ENCODE measurements at regions not wholly inside any gene's neighbourhood (a gene's known extent, or its start where the extent isn't known, plus 50 kb on each side); places are given as distances from the start of the nearest gene placed in this dataset.
A peak's percentile ranks its signal among the peaks of the same experiment; 100 is the strongest.

DNA sequence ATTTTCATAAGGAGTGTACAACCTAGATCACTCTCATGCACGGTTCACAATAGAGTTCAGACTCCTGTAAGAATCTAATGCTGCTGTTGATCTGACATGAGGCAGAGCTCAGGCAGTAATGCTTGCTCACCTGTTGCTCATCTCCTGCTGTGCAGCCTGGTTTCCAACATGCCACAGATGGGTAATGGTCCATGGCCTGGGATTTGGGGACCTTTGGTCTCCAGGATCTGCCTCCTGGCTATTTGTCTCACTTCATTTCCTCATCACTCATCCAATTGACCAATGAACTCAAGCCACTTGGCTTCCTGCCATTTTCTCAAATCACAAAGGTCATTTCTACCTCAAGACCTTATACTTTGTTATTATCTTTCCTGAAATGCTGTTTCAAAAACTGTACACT is 786.1 kb downstream of the ANKRD7 start:
- DNase-seq (ENCODE audit: low spot score), result no peak
- Histone ChIP-seq H3K9me3 (ENCODE audit: control insufficient read depth in 4 of 4, low read length in 3 of 4) (no peaks in the 10 kb centered on the region), H3K27ac (ENCODE audit: low read depth in 1 of 2, low read length in 2 of 2) (no peak overlapping the region), H3K9ac (ENCODE audit: low read depth in 1 of 2, low read length in 2 of 2) (no peak overlapping the region), H3K36me3 (ENCODE audit: control insufficient read depth in 4 of 4, insufficient read depth in 3 of 4, low read depth in 1 of 4, low read length in 3 of 4) (no peaks in the 10 kb centered on the region), H3K4me3 (ENCODE audit: low read depth in 1 of 3, low read length in 3 of 3) (no peak overlapping the region), H3K27me3 (ENCODE audit: control insufficient read depth in 4 of 4, insufficient read depth in 4 of 4, low read length in 3 of 4) (no peaks in the 10 kb centered on the region), H3K4me1 (ENCODE audit: control insufficient read depth in 4 of 4, insufficient read depth in 4 of 4, low read length in 3 of 4) (no peaks in the 10 kb centered on the region)
- 92% methylated on average over 1 of the region's 1 CpG for WGBS
- TF ChIP-seq HNF4A (conservative IDR thresholded peaks at IDR 0.05), result peak in 1 of 2 donors; percentile 52
- no peak for TF ChIP-seq FOXA1 (IDR thresholded peaks at IDR 0.05)

DNA sequence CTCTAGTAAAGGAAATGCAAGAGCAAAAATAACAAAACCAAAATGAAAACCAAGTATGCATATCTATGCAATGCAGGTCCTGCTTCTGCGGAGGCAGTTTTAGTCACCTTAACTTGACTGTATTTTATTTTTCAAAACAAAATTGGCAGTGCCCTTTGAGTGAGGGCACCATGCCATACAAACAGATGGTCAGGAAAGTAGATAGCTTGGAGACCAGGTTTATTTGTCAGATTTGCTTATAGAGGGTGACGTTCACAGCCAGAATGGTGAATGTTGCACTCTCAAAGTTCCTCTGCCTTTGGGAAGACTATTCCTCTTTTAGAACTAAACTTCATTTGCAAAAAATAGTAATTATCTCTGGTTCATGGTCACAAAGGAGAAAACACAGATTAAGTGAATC is 801.9 kb downstream of the ANKRD7 start:
- Histone ChIP-seq H3K27me3 (ENCODE audit: control insufficient read depth in 4 of 4, insufficient read depth in 4 of 4, low read length in 3 of 4) (no peaks in the 10 kb centered on the region), H3K36me3 (ENCODE audit: control insufficient read depth in 4 of 4, insufficient read depth in 3 of 4, low read depth in 1 of 4, low read length in 3 of 4) (no peaks in the 10 kb centered on the region), H3K4me3 (ENCODE audit: low read depth in 1 of 3, low read length in 3 of 3) (no peak overlapping the region), H3K4me1 (ENCODE audit: control insufficient read depth in 4 of 4, insufficient read depth in 4 of 4, low read length in 3 of 4) (no peaks in the 10 kb centered on the region), H3K9me3 (ENCODE audit: control insufficient read depth in 4 of 4, low read length in 3 of 4) (no peaks in the 10 kb centered on the region), H3K27ac (ENCODE audit: low read depth in 1 of 2, low read length in 2 of 2) (no peak overlapping the region), H3K9ac (ENCODE audit: low read depth in 1 of 2, low read length in 2 of 2) (no peak overlapping the region)
- WGBS, result 87% methylated on average over 2 of the region's 2 CpGs
- no peak for DNase-seq (ENCODE audit: low spot score)
- no peak for TF ChIP-seq SP1 (IDR thresholded peaks at IDR 0.05)
- TF ChIP-seq, protein P1, sequence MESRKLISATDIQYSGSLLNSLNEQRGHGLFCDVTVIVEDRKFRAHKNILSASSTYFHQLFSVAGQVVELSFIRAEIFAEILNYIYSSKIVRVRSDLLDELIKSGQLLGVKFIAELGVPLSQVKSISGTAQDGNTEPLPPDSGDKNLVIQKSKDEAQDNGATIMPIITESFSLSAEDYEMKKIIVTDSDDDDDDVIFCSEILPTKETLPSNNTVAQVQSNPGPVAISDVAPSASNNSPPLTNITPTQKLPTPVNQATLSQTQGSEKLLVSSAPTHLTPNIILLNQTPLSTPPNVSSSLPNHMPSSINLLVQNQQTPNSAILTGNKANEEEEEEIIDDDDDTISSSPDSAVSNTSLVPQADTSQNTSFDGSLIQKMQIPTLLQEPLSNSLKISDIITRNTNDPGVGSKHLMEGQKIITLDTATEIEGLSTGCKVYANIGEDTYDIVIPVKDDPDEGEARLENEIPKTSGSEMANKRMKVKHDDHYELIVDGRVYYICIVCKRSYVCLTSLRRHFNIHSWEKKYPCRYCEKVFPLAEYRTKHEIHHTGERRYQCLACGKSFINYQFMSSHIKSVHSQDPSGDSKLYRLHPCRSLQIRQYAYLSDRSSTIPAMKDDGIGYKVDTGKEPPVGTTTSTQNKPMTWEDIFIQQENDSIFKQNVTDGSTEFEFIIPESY (IDR thresholded peaks at IDR 0.05), result no peak
- no peak for TF ChIP-seq RAD21 (IDR thresholded peaks at IDR 0.05)
- no peak for TF ChIP-seq EGR1 (IDR thresholded peaks at IDR 0.05; ENCODE audit: low read depth in 2 of 2)
- no peak for TF ChIP-seq NR2F2 (IDR thresholded peaks at IDR 0.05)
- TF ChIP-seq, protein P2, sequence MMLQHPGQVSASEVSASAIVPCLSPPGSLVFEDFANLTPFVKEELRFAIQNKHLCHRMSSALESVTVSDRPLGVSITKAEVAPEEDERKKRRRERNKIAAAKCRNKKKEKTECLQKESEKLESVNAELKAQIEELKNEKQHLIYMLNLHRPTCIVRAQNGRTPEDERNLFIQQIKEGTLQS (IDR thresholded peaks at IDR 0.05), result no peak
- no peak for TF ChIP-seq RXRA (IDR thresholded peaks at IDR 0.05)
- no peak for TF ChIP-seq HNF4G (IDR thresholded peaks at IDR 0.05)
- TF ChIP-seq, protein P3, sequence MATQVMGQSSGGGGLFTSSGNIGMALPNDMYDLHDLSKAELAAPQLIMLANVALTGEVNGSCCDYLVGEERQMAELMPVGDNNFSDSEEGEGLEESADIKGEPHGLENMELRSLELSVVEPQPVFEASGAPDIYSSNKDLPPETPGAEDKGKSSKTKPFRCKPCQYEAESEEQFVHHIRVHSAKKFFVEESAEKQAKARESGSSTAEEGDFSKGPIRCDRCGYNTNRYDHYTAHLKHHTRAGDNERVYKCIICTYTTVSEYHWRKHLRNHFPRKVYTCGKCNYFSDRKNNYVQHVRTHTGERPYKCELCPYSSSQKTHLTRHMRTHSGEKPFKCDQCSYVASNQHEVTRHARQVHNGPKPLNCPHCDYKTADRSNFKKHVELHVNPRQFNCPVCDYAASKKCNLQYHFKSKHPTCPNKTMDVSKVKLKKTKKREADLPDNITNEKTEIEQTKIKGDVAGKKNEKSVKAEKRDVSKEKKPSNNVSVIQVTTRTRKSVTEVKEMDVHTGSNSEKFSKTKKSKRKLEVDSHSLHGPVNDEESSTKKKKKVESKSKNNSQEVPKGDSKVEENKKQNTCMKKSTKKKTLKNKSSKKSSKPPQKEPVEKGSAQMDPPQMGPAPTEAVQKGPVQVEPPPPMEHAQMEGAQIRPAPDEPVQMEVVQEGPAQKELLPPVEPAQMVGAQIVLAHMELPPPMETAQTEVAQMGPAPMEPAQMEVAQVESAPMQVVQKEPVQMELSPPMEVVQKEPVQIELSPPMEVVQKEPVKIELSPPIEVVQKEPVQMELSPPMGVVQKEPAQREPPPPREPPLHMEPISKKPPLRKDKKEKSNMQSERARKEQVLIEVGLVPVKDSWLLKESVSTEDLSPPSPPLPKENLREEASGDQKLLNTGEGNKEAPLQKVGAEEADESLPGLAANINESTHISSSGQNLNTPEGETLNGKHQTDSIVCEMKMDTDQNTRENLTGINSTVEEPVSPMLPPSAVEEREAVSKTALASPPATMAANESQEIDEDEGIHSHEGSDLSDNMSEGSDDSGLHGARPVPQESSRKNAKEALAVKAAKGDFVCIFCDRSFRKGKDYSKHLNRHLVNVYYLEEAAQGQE (IDR thresholded peaks at IDR 0.05), result no peak
- TF ChIP-seq, protein P4, sequence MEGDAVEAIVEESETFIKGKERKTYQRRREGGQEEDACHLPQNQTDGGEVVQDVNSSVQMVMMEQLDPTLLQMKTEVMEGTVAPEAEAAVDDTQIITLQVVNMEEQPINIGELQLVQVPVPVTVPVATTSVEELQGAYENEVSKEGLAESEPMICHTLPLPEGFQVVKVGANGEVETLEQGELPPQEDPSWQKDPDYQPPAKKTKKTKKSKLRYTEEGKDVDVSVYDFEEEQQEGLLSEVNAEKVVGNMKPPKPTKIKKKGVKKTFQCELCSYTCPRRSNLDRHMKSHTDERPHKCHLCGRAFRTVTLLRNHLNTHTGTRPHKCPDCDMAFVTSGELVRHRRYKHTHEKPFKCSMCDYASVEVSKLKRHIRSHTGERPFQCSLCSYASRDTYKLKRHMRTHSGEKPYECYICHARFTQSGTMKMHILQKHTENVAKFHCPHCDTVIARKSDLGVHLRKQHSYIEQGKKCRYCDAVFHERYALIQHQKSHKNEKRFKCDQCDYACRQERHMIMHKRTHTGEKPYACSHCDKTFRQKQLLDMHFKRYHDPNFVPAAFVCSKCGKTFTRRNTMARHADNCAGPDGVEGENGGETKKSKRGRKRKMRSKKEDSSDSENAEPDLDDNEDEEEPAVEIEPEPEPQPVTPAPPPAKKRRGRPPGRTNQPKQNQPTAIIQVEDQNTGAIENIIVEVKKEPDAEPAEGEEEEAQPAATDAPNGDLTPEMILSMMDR (IDR thresholded peaks at IDR 0.05; ENCODE audit: low read depth, low read length, missing input control), result no peak
- no peak for TF ChIP-seq FOXA2 (IDR thresholded peaks at IDR 0.05)

All from liver (tissue), 8 donors.